NCI-H526 treated with DMSO at 0.1 percent for 48 hours (cell line): ENCODE measurements at regions not wholly inside any gene's neighbourhood (a gene's known extent, or its start where the extent isn't known, plus 50 kb on each side); places are given as distances from the start of the nearest gene placed in this dataset.
"Not testable (repeated sequence)": the region's sequence is repeated elsewhere in the genome, so short reads cannot be mapped to it uniquely, and the experiment has no call there.

Experiments
- DNase-seq: peaks from one replicate; lab custom pipeline; 2025; lab: John Stamatoyannopoulos, UW

DNA sequence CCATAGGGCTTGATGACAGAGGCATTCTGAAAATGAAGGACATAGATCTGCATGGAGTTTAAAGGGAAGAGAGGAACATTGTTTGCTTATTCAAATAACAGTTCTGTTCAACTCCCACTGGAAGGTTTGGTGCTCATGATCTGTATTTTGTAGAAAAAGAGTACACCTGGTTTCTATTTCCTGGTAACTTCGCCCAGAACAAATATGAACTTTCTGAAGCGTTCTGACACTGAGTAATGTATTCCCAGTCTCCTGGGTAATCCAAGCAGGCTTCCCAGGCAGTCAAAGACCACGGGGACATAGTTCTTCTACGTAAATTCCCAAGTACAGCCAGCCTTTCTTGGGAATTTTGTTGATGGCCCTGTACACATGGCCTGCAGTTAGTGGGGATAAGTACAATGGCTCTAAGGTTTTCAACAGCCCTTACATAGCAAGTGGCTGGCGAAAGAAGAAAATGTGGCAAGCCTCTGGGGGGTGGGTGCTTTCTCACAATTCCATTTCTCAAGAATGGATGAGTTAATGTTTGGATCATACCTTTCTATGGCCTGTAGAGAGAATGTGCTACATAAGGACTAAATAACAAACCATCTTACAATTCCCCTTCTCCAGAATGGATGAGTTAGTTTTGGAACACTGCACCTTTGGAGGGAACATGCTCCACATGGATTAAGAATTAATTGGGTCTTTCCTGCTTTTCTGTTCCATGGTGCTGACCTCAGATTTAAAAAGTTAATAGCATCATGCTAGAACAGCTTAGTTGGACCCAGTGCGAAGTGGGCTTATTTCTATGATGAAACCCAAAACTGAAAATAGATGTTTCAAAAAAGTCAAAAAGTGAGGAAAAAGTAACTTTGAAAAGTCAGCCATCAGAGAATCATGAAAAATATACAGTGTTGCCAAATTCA lies 52.7 kb downstream of the COL6A6 start:
- DNase-seq: peak; percentile 67

DNA sequence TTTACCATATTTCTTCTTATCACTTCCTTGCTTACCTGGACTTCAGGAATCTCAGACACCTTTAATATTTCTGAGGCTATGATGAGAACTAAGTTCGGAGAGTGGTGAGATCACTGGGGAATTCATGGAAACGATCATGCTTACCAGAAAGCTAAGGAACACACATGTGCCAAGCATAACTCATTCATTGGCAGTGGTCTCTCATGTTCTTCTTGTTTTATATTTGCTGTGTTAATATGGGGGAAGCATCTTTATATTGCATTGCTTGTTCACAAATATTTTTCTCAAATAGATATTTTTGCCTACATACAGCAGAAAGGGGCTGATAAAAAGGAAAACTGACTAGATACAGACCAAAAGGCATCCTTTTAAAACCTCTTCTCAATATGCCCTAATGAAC lies 55.8 kb downstream of the COL6A6 start:
- no peak for DNase-seq

DNA sequence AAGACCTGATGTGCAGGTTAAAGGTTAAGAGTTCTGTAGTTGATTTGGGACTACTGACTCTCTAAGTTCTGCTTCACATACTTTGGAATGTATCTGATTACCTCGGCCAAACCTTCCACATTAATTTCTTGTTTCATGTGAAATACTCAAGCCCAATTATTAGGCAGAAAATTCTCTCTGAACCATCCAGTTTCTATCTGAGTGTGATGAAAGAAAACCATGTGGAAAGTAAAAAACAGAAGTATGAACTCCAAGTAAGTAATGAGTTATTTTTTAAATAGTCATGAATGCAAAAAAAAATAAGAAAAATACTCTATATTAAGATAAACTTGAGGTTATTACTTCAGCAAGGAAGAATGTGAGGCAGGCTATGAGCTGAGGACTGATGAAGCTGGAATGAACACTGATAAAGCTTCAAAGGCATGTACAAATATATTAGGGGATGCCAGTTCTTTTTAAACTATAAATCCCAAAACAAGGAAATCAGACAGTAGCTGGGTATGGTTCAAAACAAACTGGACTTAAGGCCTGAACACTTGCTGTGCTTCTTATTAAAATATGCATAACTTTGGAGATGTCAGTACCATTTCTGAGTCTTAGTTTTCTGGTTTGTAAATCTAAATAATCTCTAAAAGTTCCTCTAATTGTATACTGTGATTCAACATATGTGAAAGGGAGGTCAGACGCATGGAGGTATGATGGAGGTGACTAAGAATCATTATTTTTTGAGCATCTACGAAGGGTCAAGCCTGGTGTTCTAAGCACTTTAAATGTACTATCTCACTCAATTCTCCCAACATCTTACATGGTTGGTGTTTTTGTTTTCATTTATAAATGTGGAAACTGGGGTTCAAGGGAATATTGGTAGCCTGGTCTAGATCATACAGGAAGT lies 59.6 kb downstream of the COL6A6 start:
- no peak for DNase-seq

DNA sequence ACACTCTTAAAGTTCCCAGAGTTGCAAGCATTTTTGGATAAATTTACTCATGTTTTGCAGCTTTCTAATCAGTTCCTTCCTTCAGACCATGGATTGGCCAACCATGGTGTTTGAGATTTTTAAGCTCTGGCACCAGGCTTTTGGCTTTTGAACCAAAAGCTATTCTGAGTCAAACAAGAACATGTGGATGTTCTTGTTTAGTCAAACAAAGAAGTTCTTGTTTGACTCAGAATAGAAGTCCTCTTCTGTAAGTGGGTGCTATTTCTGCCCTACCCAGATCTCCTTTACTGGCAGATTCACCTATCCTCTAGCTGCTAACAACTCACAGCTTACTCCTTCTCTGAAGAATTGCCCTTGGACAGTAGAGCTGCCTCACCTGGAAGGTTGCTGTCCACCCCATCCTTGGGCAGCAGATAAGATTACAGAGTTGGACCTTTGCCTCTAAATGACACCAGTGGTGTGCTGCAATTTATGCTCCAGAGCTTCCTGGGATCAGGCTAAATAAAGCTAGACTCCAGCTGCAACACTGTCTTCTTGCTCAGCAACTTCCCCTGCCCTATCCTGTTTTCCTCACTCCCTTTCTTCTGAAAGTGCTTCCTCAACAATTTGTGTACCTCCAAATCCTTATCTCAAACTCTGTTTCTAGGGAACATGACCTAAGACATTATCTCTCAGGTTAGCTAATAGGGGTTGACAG lies 65.6 kb downstream of the COL6A6 start:
- no peak for DNase-seq

DNA sequence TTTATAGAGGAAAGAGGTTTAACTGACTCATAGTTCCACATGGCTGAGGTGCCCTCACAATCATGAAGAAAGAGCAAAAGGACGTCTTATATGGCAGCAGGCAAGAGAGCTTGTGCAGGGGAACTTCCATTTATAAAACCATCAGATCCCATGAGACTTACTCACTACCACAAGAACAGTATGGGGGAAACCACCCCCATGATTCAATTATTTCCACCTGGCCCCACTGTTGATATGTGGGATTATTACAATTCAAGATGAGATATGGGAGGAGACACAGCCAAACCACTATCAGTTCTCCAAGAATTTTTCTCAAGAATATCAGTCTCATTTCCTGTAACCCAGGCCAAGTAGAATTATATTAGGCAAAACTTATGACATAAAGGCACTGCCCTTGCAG lies 77.8 kb downstream of the COL6A6 start:
- DNase-seq: not testable (repeated sequence)

DNA sequence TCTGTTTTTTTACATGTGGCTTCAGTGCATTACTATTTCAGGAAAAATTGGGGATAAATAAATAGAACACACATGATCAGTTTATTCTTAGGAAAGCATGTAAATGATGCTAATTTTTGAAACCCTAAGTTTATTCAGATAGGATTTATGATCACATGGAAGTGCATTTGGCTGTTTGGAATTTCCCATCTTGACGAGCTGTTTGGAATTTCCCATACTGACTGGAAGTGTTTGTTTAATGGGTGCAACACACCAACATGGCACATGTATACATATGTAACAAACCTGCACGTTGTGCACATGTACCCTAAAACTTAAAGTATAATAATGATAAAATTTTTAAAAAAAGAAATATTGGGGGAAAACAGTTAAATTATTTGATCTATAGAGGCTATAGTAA lies 79.5 kb downstream of the COL6A6 start:
- DNase-seq: no peak

DNA sequence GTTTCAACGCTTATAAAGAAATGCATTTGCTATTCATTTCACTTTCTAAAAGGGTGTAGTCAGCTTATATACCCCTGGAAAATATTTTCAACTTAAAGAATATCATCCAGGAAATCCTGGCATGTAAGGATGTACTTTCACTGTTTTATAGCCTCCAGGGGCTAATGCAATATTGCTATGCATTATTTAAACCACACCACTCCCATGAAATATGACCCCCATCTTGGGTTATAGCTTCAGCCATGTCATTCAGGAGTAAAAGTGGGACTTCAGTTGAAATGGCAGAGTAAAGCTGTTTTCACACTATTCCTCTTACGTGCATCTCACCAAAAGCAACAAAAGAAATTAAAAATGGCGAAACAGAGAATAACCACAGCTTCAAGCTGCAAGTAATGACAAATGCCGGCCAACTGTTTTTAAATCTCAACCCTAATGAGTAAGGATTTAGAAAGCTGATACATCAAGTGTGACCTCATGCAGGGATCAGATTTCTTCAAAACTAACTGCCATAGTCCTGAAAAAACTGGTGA lies 84.5 kb downstream of the COL6A6 start:
- DNase-seq: no peak

DNA sequence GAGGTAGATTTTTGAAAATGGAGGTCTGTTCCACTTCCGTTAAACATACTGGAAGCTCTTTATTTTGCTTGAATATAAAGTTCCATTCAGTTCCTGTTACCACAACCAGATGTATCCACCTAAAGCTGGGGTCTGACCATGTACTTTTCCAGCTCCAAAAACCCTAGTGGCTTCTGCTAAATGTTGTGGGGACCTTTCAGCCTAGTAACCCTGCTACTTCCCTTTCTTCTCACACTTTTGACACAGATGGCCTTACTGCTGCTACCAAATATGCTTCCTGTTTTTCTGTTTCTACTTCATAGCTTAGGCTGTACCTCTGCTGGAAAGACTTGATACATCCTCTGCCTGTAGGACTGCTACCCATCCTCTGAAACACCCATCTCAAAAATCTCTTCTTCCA lies 87.8 kb downstream of the COL6A6 start:
- DNase-seq: no peak

DNA sequence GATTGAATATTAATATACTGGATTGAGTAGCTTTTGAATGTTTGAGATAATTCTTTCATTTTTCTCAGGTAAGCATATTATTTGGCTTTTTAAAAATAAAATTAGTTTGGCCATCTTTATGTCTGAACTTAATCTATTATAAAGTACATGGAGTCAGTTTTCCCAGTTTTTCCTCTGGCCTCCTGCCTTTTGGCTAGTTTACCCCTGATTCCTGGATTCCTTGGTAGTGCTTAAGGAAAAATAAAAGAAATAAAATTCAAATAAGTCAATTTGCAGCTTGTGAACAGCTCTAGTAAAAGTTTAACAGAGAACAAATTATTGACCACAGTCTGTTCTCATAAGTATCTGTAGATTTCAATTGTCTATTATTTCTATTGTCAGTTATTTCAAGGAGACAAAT lies 89.4 kb downstream of the COL6A6 start:
- no peak for DNase-seq

DNA sequence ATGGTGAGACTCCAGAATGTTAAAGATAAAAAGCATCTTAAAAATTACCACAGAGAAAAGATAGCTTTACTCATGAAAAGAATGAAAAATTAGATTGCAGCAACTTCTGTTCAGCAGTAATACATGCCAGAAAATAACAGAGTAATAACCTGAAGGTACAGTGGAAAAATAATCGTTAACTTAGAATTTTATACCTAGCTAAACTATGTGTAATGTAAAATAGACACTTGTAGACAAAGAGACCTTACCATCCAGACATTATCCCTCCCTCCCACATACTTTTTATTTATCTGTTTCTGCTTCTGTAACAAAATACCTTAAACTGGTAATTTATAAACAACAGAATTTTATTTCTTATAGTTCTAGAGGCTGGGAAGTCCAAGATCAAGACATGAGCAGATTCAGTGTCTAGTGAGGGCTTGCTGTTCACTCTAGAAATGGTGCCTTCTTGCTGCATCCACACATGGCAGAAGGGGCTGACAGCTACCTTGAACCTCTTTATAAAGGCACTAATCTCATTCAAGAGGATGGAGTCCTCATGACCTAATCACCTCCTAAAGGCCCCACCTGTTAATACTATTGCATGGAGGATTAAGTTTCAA lies 90.7 kb downstream of the COL6A6 start:
- no peak for DNase-seq

DNA sequence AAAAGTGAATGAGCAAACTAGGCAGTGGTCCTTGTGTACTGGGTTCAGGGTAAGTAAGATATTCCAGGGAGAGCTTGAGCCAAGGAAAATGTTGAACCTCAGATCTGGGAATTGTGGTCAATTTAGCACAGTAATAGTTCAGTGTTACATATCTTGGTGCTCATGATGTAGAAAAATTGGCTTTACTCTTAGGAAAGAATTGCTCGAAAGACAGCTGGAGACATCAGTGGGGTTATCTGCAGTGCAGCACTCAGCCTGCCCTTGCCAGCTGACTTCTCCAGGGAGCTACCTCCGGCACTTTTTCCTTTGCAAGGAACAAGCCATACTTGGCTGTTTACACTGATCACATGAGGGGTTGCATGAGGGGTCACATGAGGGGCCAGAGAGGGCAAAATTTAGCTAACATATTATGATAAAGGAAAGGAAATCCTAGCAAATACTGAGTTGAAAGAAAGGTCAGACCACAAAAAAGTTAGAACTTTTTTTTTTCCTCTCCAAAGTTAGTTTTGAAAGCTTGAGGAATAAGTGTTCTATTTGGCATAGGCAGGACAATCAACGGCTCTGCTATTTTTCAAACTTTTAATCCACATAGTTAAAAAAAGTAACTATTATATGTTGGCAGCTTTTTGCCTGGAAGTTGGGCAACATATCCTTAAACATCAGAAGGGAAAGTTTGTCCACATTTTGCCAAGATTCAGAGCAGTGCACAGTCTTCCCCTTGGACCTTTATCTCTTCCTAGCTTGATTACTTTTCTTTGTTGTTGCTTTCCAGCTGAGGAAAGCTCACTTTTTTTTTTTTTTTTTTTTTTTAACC lies 92.4 kb downstream of the COL6A6 start:
- no peak for DNase-seq

DNA sequence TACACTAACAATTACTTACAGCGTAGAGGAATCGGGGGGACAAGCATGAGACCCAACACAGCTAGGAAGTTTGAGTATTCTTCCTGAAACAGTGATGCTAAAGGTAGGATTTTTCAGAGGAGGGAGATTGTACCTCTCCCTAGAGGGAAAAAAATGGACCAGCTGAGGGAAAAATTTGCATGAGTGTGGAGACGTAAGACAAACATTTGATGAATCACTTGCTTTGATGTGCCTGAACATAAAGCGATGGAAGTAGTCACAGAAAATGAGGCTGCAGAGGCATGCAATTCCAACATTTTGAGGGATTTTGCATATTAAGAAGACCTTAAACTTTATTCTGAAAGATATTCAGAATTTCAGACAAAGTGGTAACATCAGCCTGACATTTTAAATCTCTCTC lies 102.2 kb downstream of the COL6A6 start:
- DNase-seq: no peak

DNA sequence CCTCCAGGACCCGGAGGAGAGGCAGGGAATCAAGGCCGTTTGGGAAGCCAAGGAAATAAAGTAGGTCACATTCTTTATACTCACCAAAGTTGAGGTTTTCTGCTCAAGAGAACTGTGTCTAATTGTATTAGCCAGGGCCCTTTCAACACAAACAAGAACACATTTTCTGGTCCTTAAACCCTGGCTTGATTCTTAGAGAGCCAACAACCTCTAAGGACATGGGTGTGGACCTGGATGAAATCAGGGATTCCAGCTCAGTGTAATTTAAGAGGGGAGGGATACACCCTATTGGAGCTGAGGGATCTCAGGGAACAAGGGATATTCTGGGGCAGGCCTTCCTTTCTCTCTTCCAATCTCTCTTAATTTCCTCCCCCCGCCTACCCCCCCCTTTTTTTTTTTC lies 104.8 kb downstream of the COL6A6 start:
- no peak for DNase-seq

DNA sequence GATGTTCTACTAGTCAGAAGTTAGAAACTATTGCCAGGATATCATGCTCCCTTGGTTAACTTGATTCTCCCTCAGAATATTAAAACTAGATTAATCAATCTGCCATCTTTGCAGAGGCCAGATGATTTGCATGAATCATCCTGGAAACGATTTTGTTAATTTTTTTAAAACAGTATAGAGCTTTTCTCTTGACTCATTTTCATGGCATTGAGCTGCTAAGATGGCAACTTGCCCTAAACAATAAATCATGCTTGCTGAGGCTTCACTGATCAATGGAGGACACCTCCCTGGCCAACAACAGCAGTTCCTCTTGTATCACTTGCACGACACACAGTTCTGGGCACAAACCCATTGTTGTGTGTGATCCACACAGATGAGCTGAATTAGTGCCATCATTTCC lies 109.1 kb downstream of the COL6A6 start:
- DNase-seq: no peak

DNA sequence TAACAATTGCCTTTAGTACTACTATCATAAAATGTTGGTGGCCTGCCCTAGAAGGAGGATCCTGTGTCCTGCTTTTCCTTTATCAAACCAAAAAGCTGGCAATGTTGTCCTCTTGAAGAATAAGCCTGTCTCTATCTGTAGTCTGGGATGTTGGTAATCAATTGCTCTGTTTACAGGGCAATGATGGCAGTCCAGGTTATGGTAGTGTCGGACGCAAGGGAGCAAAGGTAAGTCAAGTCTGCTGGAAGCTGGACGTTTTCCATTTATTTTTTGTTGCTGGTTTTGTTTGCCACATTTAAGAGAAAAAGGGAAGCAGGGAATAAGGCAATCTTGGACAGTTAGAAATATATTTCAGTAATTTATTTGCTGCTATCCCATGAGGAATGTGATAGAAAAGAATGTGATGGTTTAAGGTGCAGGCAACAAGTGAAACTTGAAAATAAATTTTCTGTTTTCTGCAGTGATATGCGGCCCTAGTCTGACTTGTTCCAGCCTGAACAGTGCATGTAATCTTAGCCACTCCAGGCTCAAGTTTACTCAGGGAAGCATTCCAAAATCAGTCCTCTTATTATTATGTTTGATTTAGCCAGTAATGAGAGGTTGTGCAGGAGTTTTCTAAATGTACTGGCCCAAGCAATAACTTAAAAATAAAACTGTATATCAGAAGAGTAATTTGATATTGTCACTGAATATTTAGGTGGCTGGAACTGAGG lies 110.3 kb downstream of the COL6A6 start:
- DNase-seq: no peak

DNA sequence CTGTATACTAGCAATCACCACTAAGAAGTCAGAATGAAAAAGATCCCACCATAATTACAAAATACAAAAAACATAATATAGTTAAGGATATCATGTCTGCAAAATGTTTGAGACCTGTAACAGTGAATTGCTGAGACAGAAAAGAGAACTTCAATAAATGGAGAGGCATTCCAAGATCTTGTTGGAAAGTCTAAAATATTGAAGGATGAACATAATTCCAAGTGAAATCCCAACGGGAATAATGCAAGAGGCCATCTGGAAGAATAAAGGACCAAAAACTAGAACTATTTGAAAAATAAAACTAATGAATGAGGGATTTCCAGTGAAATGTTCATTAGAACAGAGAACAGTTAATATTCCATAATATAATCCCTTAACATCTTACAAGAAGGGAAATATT lies 110.9 kb downstream of the COL6A6 start:
- DNase-seq: no peak
